ENCODE measurements at regions not wholly inside any gene's neighbourhood (a gene's known extent, or its start where the extent isn't known, plus 50 kb on each side); places are given as distances from the start of the nearest gene placed in this dataset.

- DNase-seq (ENCODE audit: low read depth): no peak
- no peak overlapping the region for H3K4me3 ChIP-seq (ENCODE audit: control insufficient read depth, low read depth, low read length)
- no peak for TF ChIP-seq CTCF (IDR thresholded peaks at IDR 0.05; ENCODE audit: control insufficient read depth, insufficient read depth, low read depth, low read length, missing control alignments)
Observed at GRCh38 chr1:114258633-114259032, 105.0 kb upstream of the SYT6 start.

GRCh38 chr1:114258074-114258473, 104.4 kb upstream of the SYT6 start:
- TF ChIP-seq CTCF (IDR thresholded peaks at IDR 0.05; ENCODE audit: control insufficient read depth, insufficient read depth, low read depth, low read length, missing control alignments): no peak
- no peak for DNase-seq (ENCODE audit: low read depth)
- no peak overlapping the region for H3K4me3 ChIP-seq (ENCODE audit: control insufficient read depth, low read depth, low read length)

DNA sequence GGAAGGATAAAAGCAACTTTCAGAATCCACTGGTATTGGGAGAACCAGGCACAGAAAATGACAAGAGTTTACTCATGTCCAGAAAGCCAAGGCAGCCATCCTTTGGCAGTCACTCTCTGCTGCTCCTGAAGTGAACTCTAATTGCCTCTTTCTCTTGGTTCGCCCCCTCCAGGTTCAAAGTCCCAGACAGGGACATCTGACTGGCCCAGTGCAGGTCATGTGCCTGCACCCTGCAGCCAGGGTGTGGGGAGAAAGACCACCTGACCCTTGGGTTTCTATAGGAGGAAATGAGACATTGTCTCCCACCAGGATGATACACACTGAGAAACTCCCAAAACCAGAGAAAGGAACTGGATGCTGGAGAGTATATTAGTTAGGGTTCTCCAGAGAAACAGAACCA, 103.9 kb upstream of the SYT6 start:
- no peak for DNase-seq (ENCODE audit: low read depth)
- TF ChIP-seq CTCF (IDR thresholded peaks at IDR 0.05; ENCODE audit: control insufficient read depth, insufficient read depth, low read depth, low read length, missing control alignments): no peak
- H3K4me3 ChIP-seq (ENCODE audit: control insufficient read depth, low read depth, low read length): no peak overlapping the region

DNA sequence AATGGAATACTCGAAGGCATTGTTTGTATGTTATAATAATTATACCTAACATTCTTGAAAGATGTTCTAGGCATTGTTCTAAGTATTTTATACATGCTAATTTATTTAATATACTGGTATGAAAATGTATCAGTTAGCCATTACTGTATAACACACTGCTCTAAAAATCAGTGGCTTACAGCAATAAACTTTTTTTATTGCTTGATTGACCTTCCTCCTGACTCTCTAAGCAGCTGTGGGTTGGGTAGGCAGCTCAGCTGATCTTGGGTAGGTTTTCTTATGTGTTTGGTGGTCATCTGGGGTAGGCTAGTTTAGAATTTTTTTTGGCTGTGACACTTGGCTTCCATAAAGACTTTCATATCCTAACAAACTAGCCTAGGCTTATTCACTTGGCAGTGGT, 100.2 kb upstream of the SYT6 start:
- no peak overlapping the region for H3K4me3 ChIP-seq (ENCODE audit: control insufficient read depth, low read depth, low read length)
- no peak for TF ChIP-seq CTCF (IDR thresholded peaks at IDR 0.05; ENCODE audit: control insufficient read depth, insufficient read depth, low read depth, low read length, missing control alignments)
- DNase-seq (ENCODE audit: low read depth): no peak

DNA sequence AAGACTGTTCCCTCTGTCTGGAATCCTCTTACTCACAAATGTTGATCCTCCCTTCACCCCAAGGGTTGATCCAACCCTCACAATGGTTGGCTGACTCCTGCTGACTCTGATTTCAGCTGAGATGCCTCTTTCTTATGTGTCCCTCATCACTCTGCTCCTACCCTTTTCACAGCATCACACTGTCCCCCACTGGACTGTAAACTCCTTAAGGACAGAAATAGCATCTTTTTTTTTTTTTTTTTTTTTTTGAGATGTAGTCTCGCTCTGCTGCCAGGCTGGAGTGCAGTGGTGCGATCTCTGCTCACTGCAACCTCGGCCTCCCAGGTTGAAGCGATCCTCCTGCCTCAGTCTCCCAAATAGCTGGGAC, 97.9 kb upstream of the SYT6 start:
- no peak for TF ChIP-seq CTCF (IDR thresholded peaks at IDR 0.05; ENCODE audit: control insufficient read depth, insufficient read depth, low read depth, low read length, missing control alignments)
- no peak for DNase-seq (ENCODE audit: low read depth)
- no peak overlapping the region for H3K4me3 ChIP-seq (ENCODE audit: control insufficient read depth, low read depth, low read length)

DNA sequence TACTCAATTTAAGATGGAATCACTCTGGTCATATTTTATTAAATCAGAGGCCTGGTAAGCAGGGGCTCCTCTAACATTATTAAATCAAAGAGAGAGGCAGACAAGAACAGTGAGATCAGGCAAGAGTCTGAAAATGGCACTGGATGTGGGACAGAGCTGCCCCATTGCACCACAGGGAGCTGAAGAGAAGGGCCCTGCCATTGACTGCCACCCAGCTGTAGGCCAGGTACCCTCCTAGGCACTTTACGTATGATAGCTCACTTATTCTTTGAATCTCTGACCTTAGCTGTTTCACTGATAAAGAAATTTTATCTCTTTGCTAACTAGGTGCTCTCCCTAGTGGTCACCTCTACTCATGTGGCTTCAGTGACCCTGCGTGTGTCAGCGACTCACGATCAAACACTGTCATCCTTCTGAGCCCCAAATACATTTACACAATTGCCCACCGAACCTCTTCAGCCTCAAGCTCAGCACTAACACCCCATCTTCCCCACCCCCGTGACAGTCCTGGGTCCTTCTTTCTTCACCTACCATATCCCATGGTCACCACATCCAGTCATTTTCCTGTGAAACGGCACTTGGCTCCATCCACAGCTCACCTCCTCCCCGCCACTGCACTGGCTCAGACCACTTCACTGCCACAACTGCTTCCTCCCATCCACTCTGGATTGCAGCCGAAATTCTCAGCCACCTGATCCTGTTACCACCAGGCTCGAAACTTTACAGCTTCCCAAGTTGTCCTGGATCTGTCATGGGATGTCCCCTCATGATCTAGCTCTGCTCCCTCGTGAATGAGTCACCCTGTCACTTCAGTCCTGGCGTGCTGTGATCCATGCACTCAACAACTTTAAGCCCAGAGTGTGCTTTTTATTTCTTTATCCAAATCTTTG, 97.3 kb upstream of the SYT6 start:
- TF ChIP-seq CTCF (IDR thresholded peaks at IDR 0.05; ENCODE audit: control insufficient read depth, insufficient read depth, low read depth, low read length, missing control alignments): no peak
- no peak for DNase-seq (ENCODE audit: low read depth)
- H3K4me3 ChIP-seq (ENCODE audit: control insufficient read depth, low read depth, low read length): no peak overlapping the region

Measured in AG09309 (cell line).